ENCODE measurements at regions not wholly inside any gene's neighbourhood (a gene's known extent, or its start where the extent isn't known, plus 50 kb on each side); places are given as distances from the start of the nearest gene placed in this dataset.

DNA sequence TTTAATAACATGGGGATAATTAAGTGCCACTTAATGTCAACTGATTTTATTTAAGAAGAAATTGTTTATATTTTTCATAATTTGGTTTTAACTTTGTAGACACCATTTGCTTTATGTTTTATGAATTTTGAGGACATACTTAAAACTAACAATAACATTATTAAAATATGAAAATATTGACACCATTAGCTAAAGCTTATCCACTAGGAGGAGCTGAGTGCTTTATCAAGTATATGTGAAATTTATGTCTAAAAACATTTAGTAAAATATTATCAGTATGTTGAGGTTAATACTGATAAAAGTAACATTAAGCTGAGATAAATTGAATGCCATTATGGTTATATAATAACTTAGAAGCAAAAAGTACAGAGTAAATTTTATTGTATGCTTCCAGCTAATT is 622.1 kb downstream of the ARL4A start:
- intact Hi-C loops (cut with micrococcal nuclease), result no loop called here
- dilution Hi-C loops (cut with MboI; ENCODE audit: extremely low pct_ligation_motif_present, low sequenced_read_pairs), result no loop called here
- no peak for FAIRE-seq

More for the DNA sequence above, 622.1 kb downstream of the ARL4A start:
- Histone ChIP-seq H3K4me3 (replicated peaks in 1 of 3; ENCODE audit: insufficient read depth in 1 of 3, low read depth in 1 of 3, low read length in 3 of 3) (no peak overlapping the region), H4K20me1 (replicated peaks; ENCODE audit: control insufficient read depth, extremely low read depth, insufficient read depth, low read length) (no peaks in the 10 kb centered on the region), H3K27me3 (ENCODE audit: control insufficient read depth in 2 of 2, insufficient read depth in 2 of 2, low read length in 2 of 2) (no peaks in the 10 kb centered on the region), H3K9me1 (replicated peaks; ENCODE audit: control insufficient read depth, extremely low read depth, insufficient read depth, low read length) (no peaks in the 10 kb centered on the region), H3K27ac (ENCODE audit: insufficient read depth, low read depth, low read length) (no peak overlapping the region), H3K36me3 (ENCODE audit: control insufficient read depth in 2 of 2, extremely low read depth in 1 of 2, insufficient read depth in 2 of 2, low read length in 2 of 2) (no peaks in the 10 kb centered on the region), H3K4me1 (ENCODE audit: control insufficient read depth, extremely low read depth, insufficient read depth, low read length) (no peaks in the 10 kb centered on the region), H3K79me2 (ENCODE audit: control insufficient read depth, insufficient read depth, low read length) (no peaks in the 10 kb centered on the region), H3K9me3 (replicated peaks; ENCODE audit: control insufficient read depth, insufficient read depth, low read length) (no peaks in the 10 kb centered on the region), H3K9ac (replicated peaks; ENCODE audit: extremely low read depth, insufficient read depth, low read length) (no peak overlapping the region), H2AFZ (ENCODE audit: low read depth, low read length) (no peak overlapping the region), H3K4me2 (ENCODE audit: insufficient read depth, low read length) (no peak overlapping the region)
- CTCF ChIA-PET, result no interaction called here
- no peak for DNase-seq (ENCODE audit: low read depth, low spot score)
- TF ChIP-seq CTCF (IDR thresholded peaks at IDR 0.05; ENCODE audit: extremely low read depth in 1 of 2, insufficient read depth in 1 of 2, low read depth in 1 of 2, low read length in 2 of 2) (no peak), MAX (IDR thresholded peaks at IDR 0.05; ENCODE audit: insufficient read depth, insufficient read length) (no peak), POLR2AphosphoS5 (IDR thresholded peaks at IDR 0.05; ENCODE audit: insufficient read depth, low read depth, low read length) (no peak), MYC (IDR thresholded peaks at IDR 0.05; ENCODE audit: low read depth, low read length) (no peak), JUN (IDR thresholded peaks at IDR 0.05; ENCODE audit: borderline replicate concordance, insufficient read depth, insufficient read length, low read depth) (no peak), GATA2 (IDR thresholded peaks at IDR 0.05; ENCODE audit: insufficient read depth, insufficient read length, low read depth, low read length) (no peak), EZH2 (IDR thresholded peaks at IDR 0.05; ENCODE audit: borderline replicate concordance, low read depth, low read length, severe bottlenecking) (no peak), FOS (IDR thresholded peaks at IDR 0.05; ENCODE audit: borderline replicate concordance, insufficient read depth, low read length) (no peak), POLR2A (IDR thresholded peaks at IDR 0.05; ENCODE audit: low read depth, low read length) (no peak)
- POLR2A ChIA-PET, result no interaction called here
- BruUV-seq (replicated peaks), result no TSS peak

Data from endothelial cell of umbilical vein (primary cell).